NCI-H82 treated with DMSO at 0.1 percent for 48 hours (cell line): ENCODE measurements at regions not wholly inside any gene's neighbourhood (a gene's known extent, or its start where the extent isn't known, plus 50 kb on each side); places are given as distances from the start of the nearest gene placed in this dataset.
"Not testable (repeated sequence)": the region's sequence is repeated elsewhere in the genome, so short reads cannot be mapped to it uniquely, and the experiment has no call there.

Experiments
- DNase-seq: peaks from one replicate; lab custom pipeline; 2025; ENCODE audit not compliant: unreplicated experiment; lab: John Stamatoyannopoulos, UW

GRCh38 chr15:20292422-20293005 is 249.1 kb downstream of the GOLGA6L6 start:
- not testable (repeated sequence) for DNase-seq

GRCh38 chr15:20291616-20292015 is 250.0 kb downstream of the GOLGA6L6 start:
- DNase-seq = not testable (repeated sequence)

GRCh38 chr15:20290606-20291005 is 251.0 kb downstream of the GOLGA6L6 start:
- DNase-seq = not testable (repeated sequence)

GRCh38 chr15:20289538-20290103 is 252.0 kb downstream of the GOLGA6L6 start:
- not testable (repeated sequence) for DNase-seq

- DNase-seq = not testable (repeated sequence)
Measured at GRCh38 chr15:20288800-20289537, 252.6 kb downstream of the GOLGA6L6 start.

- not testable (repeated sequence) for DNase-seq
Measured at GRCh38 chr15:20286559-20286958, 255.0 kb downstream of the GOLGA6L6 start.

GRCh38 chr15:20285696-20286300 is 255.8 kb downstream of the GOLGA6L6 start:
- DNase-seq = not testable (repeated sequence)

GRCh38 chr15:20284891-20285535 is 256.6 kb downstream of the GOLGA6L6 start:
- DNase-seq = not testable (repeated sequence)

GRCh38 chr15:20283651-20284050 is 257.9 kb downstream of the GOLGA6L6 start:
- not testable (repeated sequence) for DNase-seq

GRCh38 chr15:20282491-20282943 is 259.1 kb downstream of the GOLGA6L6 start:
- not testable (repeated sequence) for DNase-seq

GRCh38 chr15:20281567-20282275 is 259.9 kb downstream of the GOLGA6L6 start:
- not testable (repeated sequence) for DNase-seq

GRCh38 chr15:20280933-20281463 is 260.6 kb downstream of the GOLGA6L6 start:
- DNase-seq = no peak

- DNase-seq = not testable (repeated sequence)
Measured at GRCh38 chr15:20280141-20280932, 261.3 kb downstream of the GOLGA6L6 start.

- DNase-seq = not testable (repeated sequence)
Measured at GRCh38 chr15:20279056-20279455, 262.5 kb downstream of the GOLGA6L6 start.

- DNase-seq = not testable (repeated sequence)
Measured at GRCh38 chr15:20278376-20278775, 263.2 kb downstream of the GOLGA6L6 start.

GRCh38 chr15:20277451-20277850 is 264.1 kb downstream of the GOLGA6L6 start:
- not testable (repeated sequence) for DNase-seq

GRCh38 chr15:20276312-20277114 is 265.1 kb downstream of the GOLGA6L6 start:
- DNase-seq = not testable (repeated sequence)

GRCh38 chr15:20275373-20275967 is 266.1 kb downstream of the GOLGA6L6 start:
- DNase-seq = not testable (repeated sequence)
